PC-9 (cell line): ENCODE measurements at regions not wholly inside any gene's neighbourhood (a gene's known extent, or its start where the extent isn't known, plus 50 kb on each side); places are given as distances from the start of the nearest gene placed in this dataset.
A peak's percentile ranks its signal among the peaks of the same experiment; 100 is the strongest.

Source experiments
- BruUV-seq: library from RNA; stranded (reverse); fragments of 400-500 nt; replicated peaks from 2 replicates; lab custom pipeline; 2021; lab: Mats Ljungman, UMichigan
- CTCF ChIA-PET: fragments of 300-600 bp; sonication (Branson Sonifier 250); formaldehyde crosslinking; loops from one replicate; lab custom pipeline; 2022; ENCODE audit warnings: antibody characterized with exemption; lab: Charles Lee
- POLR2A ChIA-PET: fragments of 300-600 bp; sonication (Branson Sonifier 250); formaldehyde crosslinking; loops from one replicate; lab custom pipeline; 2022; ENCODE audit warnings: antibody characterized with exemption; ENCODE audit not compliant: unreplicated experiment; lab: Charles Lee
- DNase-seq, 2 experiments: peaks; one replicate each; pipeline versions ENCODE4 v3.0.0 to v3.0.0-alpha.2; 2015 to 2022; ENCODE audit warnings: mixed read lengths in 1 of 2
- H2AFZ ChIP-seq: fragments of 200-600 bp; sonication (generic); 2 replicates; pipeline ENCODE4 v1.8.1; 2017; ENCODE audit warnings: antibody characterized with exemption
- H3F3A ChIP-seq: fragments of 200-600 bp; sonication (generic); 2 replicates; pipeline ENCODE4 v1.8.1; 2017; ENCODE audit warnings: antibody characterized with exemption, mild to moderate bottlenecking, low read depth; ENCODE audit not compliant: insufficient read depth
- H3K27ac ChIP-seq: fragments of 200-600 bp; sonication (generic); 2 replicates; pipeline ENCODE4 v1.6.1; 2016; ENCODE audit warnings: mixed run types
- H3K27me3 ChIP-seq: fragments of 200-600 bp; sonication (generic); 2 replicates; pipeline ENCODE4 v1.6.1; 2016; ENCODE audit warnings: low read depth, mixed run types; ENCODE audit not compliant: insufficient read depth
- H3K36me3 ChIP-seq: fragments of 200-600 bp; sonication (generic); 2 replicates; pipeline ENCODE4 v1.6.1; 2016; ENCODE audit warnings: low read depth, mixed run types
- H3K4me1 ChIP-seq: fragments of 200-600 bp; sonication (generic); replicated peaks from 2 replicates; pipeline ENCODE4 v1.6.1; 2016; ENCODE audit warnings: mixed run types; ENCODE audit not compliant: insufficient read depth
- H3K4me2 ChIP-seq: fragments of 200-600 bp; sonication (generic); 2 replicates; pipeline ENCODE4 v1.6.1; 2017; ENCODE audit warnings: mixed run types
- H3K4me3 ChIP-seq: fragments of 200-600 bp; sonication (generic); 2 replicates; pipeline ENCODE4 v1.6.1; 2016; ENCODE audit warnings: mixed run types
- H3K79me2 ChIP-seq: fragments of 200-600 bp; sonication (generic); 2 replicates; pipeline ENCODE4 v1.6.1; 2017; ENCODE audit warnings: low read depth, mixed run types
- H3K9me2 ChIP-seq: fragments of 200-600 bp; sonication (generic); 2 replicates; pipeline ENCODE4 v1.8.1; 2017; ENCODE audit warnings: mild to moderate bottlenecking; ENCODE audit not compliant: insufficient read depth
- H3K9me3 ChIP-seq: fragments of 200-600 bp; sonication (generic); 2 replicates; pipeline ENCODE4 v1.8.1; 2016; ENCODE audit warnings: low read depth; ENCODE audit not compliant: insufficient read depth
- H4K20me1 ChIP-seq: fragments of 200-600 bp; sonication (generic); 2 replicates; pipeline ENCODE4 v1.8.1; 2017; ENCODE audit not compliant: insufficient read depth
- CTCF ChIP-seq: fragments of 200-600 bp; sonication (generic); conservative IDR thresholded peaks from 2 replicates; pipeline ENCODE4 v1.6.1; 2017; ENCODE audit warnings: mixed run types, antibody characterized with exemption, mild to moderate bottlenecking, moderate library complexity
- EZH2 ChIP-seq: fragments of 200-600 bp; sonication (generic); IDR thresholded peaks from 2 replicates; pipeline ENCODE4 v1.8.0; 2017; ENCODE audit warnings: antibody characterized with exemption, low read depth
- intact Hi-C: fragments of 100-400 bp; cut with micrococcal nuclease; formaldehyde crosslinking; loops from one replicate; pipeline ENCODE4 v1.10.0; 2022; ENCODE audit not compliant: unreplicated experiment

- Histone ChIP-seq H3K36me3 (no peaks in the 10 kb centered on the region), H3K9me3 (no peaks in the 10 kb centered on the region), H3F3A (no peaks in the 10 kb centered on the region), H2AFZ (no peak overlapping the region), H3K4me1 (peaks cover 6% of the 10 kb centered on the region; the same call in 1 of the 2 replicates), H3K4me2 (peak overlapping the region; percentile 38), H3K4me3 (no peak overlapping the region), H3K79me2 (no peaks in the 10 kb centered on the region), H4K20me1 (no peaks in the 10 kb centered on the region), H3K9me2 (no peaks in the 10 kb centered on the region), H3K27me3 (no peaks in the 10 kb centered on the region), H3K27ac (no peak overlapping the region)
- POLR2A ChIA-PET = interaction anchor here (0.6 kb wide), 1 partner anchor 275 kb away, joined by 3 read pairs; no protein-coding TSS in a partner anchor
- CTCF ChIA-PET = no interaction called here
- peak; percentile 53 to 84 for DNase-seq
- BruUV-seq = no TSS peak
- no peak for TF ChIP-seq EZH2
- no peak for TF ChIP-seq CTCF
- intact Hi-C loops = loop anchor here (2.0 kb wide), 1 partner anchor 44 kb away; no protein-coding TSS in a partner anchor
These were observed 53.3 kb upstream of the LNX1 start for GRCh38 chr4:53644607-53645006.
